RWPE1 (cell line): ENCODE measurements at regions not wholly inside any gene's neighbourhood (a gene's known extent, or its start where the extent isn't known, plus 50 kb on each side); places are given as distances from the start of the nearest gene placed in this dataset.
A peak's percentile ranks its signal among the peaks of the same experiment; 100 is the strongest.

ENCODE experiments used
- CTCF ChIA-PET: fragments of 350-600 bp; sonication (Branson Sonifier 250); formaldehyde crosslinking; extraction: SDS; loops from one replicate; lab custom pipeline; 2021; lab: Yijun Ruan, JAX
- POLR2A ChIA-PET: fragments of 400-600 bp; formaldehyde crosslinking; extraction: SDS; loops from one replicate; lab custom pipeline; 2020; ENCODE audit warnings: antibody characterized with exemption; ENCODE audit not compliant: low non-redundant PET; lab: Yijun Ruan, JAX
- DNase-seq: peaks from one replicate; pipeline ENCODE4 v3.0.0; 2012; ENCODE audit warnings: low spot score
- H3K27ac ChIP-seq: fragments of 450-650 bp; 2 replicates; pipeline ENCODE4 v1.5.1; 2017
- CTCF ChIP-seq: fragments of 450-650 bp; conservative IDR thresholded peaks from 2 replicates; pipeline ENCODE4 v1.5.1; 2017; ENCODE audit warnings: low read depth, mild to moderate bottlenecking

- no peak for DNase-seq
- CTCF ChIA-PET = interaction anchor here (0.6 kb wide), 2 partner anchors 15 to 1488 kb away, joined by 3 to 6 read pairs; no protein-coding TSS in a partner anchor
- no peak for TF ChIP-seq CTCF
- H3K27ac ChIP-seq = no peak overlapping the region
- POLR2A ChIA-PET = no interaction called here
Measured at GRCh38 chr21:16418226-16418625, 688.4 kb downstream of the USP25 start.

- no peak overlapping the region for H3K27ac ChIP-seq
- DNase-seq = no peak
- TF ChIP-seq CTCF = no peak
- ChIA-PET POLR2A (no interaction called here), CTCF (interaction anchor here (0.6 to 0.7 kb wide), 2 partner anchors 15 to 68 kb away, joined by 3 to 6 read pairs; no protein-coding TSS in a partner anchor)
Measured at GRCh38 chr21:16418642-16419041, 688.9 kb downstream of the USP25 start.

DNA sequence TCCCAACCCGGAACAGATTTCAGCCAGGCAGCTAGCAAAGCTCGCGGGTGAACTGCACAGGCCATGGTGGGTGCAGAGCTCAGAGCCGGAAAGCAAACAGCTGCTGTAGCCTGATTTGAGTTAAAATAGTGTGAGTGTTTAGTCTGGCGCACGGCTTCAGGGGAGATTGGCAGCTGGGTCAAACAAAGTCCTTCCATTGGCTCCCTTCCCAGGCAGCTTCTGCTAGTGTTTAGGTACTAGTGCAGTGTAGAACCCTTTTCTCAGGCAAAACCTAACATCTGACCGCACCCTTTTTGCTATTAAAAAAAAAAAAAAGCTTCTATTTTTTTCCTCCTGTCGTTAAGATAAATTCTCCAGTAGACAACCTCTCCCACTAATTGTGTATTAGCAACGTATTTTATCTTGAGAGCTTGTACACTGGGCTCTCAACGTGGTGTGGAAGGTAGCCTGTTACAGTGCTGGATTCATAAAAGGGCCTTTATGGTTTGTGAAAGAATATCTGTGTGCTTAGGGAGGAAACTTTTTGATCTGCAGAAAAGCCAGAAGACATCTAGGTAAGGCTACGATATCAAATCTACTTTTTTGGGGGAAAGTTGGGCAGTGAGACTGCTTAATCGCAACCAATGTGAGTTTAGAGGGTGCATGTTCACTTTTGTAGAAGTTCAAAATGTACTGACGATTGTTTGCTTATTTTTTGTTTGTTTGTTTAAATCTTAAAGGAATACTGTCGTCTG is 689.6 kb downstream of the USP25 start:
- ChIA-PET POLR2A (no interaction called here), CTCF (interaction anchor here (0.6 to 0.7 kb wide), 3 partner anchors 19 to 806 kb away, joined by 3 to 8 read pairs (median 5); no protein-coding TSS in a partner anchor)
- DNase-seq = no peak
- TF ChIP-seq CTCF = no peak
- no peak overlapping the region for H3K27ac ChIP-seq

DNA sequence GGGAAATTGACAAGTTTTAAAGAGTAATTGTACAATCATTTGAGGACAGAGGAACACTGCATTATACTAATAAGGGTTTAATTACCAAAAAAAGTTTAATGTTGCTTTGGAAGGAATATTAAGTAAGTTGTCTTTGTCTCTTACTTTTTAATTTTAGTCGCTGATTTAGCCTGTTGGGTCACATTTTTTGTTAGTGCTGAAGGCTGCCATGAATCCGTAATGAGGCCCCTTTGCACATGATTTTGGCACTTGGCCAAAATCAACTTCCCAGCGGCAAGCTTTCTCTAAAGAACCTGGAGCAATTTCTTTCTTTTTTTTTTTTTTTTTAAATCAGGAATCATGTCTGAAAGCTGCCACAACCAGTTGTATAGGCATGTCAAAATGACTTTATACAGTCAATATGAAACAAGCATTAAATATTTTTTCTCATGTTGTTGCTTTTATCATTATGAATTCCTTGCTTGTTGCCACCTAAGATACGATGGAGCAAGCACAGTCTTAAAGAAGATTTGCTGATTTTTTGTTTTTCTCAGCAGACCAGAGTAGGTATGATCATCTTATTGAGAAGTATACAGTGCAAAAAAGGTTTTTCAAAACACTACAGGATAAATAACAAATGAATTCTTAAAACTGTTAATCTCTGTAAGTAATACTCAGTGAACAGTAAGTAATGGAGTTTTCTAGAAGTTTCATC is 690.4 kb downstream of the USP25 start:
- peak; percentile 2 for DNase-seq
- CTCF ChIA-PET = interaction anchor here (0.6 to 0.7 kb wide), 3 partner anchors 16 to 805 kb away, joined by 5 to 8 read pairs (median 6); no protein-coding TSS in a partner anchor
- TF ChIP-seq CTCF = no peak
- no peak overlapping the region for H3K27ac ChIP-seq
- POLR2A ChIA-PET = no interaction called here

DNA sequence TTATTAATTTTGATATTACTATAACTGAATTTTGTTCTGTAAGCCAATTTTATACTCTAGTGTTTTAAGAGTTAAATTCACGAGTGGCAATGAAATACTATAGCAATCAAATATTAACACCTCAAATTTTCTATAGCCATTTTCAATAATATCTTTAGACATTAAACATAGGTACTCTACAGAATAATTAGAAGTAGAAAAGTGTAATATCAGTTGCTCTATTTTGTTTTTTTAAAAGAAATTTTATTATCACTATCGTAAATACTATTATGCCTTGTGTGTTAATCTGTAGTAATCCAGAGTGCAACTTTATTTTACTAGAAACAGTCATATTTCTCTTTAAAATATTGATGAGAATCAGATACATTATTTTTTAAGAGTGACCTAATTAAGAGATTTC is 691.2 kb downstream of the USP25 start:
- CTCF ChIA-PET = interaction anchor here (0.6 kb wide), 1 partner anchor 15 kb away, joined by 6 read pairs; no protein-coding TSS in a partner anchor
- POLR2A ChIA-PET = no interaction called here
- TF ChIP-seq CTCF = no peak

GRCh38 chr21:16421965-16422364 is 692.2 kb downstream of the USP25 start:
- H3K27ac ChIP-seq = no peak overlapping the region
- CTCF ChIA-PET = interaction anchor here (0.7 to 0.8 kb wide), 2 partner anchors 47 to 248 kb away, joined by 3 to 4 read pairs; no protein-coding TSS in a partner anchor
- POLR2A ChIA-PET = no interaction called here
- no peak for DNase-seq
- no peak for TF ChIP-seq CTCF

More for the DNA sequence above, 691.2 kb downstream of the USP25 start:
- H3K27ac ChIP-seq = no peak overlapping the region
- no peak for DNase-seq
